ENCODE measurements at regions not wholly inside any gene's neighbourhood (a gene's known extent, or its start where the extent isn't known, plus 50 kb on each side); places are given as distances from the start of the nearest gene placed in this dataset.

GRCh38 chr1:25033828-25034705 is 104.0 kb upstream of the RUNX3 start:
- no peak for DNase-seq

- DNase-seq, result no peak
These were observed 103.2 kb upstream of the RUNX3 start for GRCh38 chr1:25033030-25033827.

- DNase-seq, result peak; percentile 46 to 49
These were observed 102.0 kb upstream of the RUNX3 start for GRCh38 chr1:25031966-25032667.

- peak; percentile 70 to 77 for DNase-seq
These were observed 101.5 kb upstream of the RUNX3 start for GRCh38 chr1:25031601-25031965.

GRCh38 chr1:25030674-25031589 is 100.9 kb upstream of the RUNX3 start:
- DNase-seq, result peak; percentile 84 to 88

GRCh38 chr1:25030012-25030411 is 99.9 kb upstream of the RUNX3 start:
- no peak for DNase-seq

- DNase-seq, result peak; percentile 60 to 73
These were observed 99.0 kb upstream of the RUNX3 start for GRCh38 chr1:25028907-25029599.

GRCh38 chr1:25028587-25028906 is 98.5 kb upstream of the RUNX3 start:
- no peak for DNase-seq

GRCh38 chr1:25027822-25028586 is 97.9 kb upstream of the RUNX3 start:
- no peak for DNase-seq

- peak in 1 of 2 experiments; percentile 31 for DNase-seq
These were observed 96.8 kb upstream of the RUNX3 start for GRCh38 chr1:25026730-25027450.

GRCh38 chr1:25026304-25026703 is 96.2 kb upstream of the RUNX3 start:
- no peak for DNase-seq

GRCh38 chr1:25024615-25025350 is 94.7 kb upstream of the RUNX3 start:
- DNase-seq, result no peak

- peak in 1 of 2 experiments; percentile 53 for DNase-seq
These were observed 93.8 kb upstream of the RUNX3 start for GRCh38 chr1:25023826-25024225.

- no peak for DNase-seq
These were observed 93.1 kb upstream of the RUNX3 start for GRCh38 chr1:25023190-25023578.

- DNase-seq, result peak; percentile 88 to 91
These were observed 92.5 kb upstream of the RUNX3 start for GRCh38 chr1:25022361-25023189.

GRCh38 chr1:25021591-25022215 is 91.6 kb upstream of the RUNX3 start:
- no peak for DNase-seq

- peak in 1 of 2 experiments; percentile 53 for DNase-seq
These were observed 90.9 kb upstream of the RUNX3 start for GRCh38 chr1:25020851-25021590.
